Medulla oblongata (tissue), 1 donor: ENCODE measurements at regions not wholly inside any gene's neighbourhood (a gene's known extent, or its start where the extent isn't known, plus 50 kb on each side); places are given as distances from the start of the nearest gene placed in this dataset.

Experiments used
- DNase-seq: peaks from one replicate; pipeline ENCODE4 v3.0.0-alpha.2; 2015; ENCODE audit errors: extremely low spot score

DNA sequence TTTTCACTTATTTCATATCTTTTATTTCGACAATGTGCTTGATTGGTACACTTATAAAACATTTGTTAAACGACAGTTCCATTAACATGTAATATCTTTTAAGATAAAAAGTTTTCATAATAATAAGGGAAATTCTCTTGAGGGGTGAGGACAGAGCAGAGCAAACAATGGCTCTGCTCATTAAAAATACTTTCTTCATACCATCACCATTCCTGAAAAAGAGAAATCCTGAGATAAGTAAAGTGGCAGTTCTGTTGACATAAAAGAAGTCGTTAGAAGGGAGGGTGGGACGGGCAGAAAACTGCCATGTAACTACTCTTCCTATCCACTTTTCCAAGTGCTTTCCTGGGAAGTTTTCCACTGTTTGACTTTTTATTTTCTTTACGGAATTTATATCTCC lies 193.6 kb upstream of the CEP162 start:
- no peak for DNase-seq

GRCh38 chr6:84417260-84417659 lies 189.8 kb upstream of the CEP162 start:
- no peak for DNase-seq

- DNase-seq, result no peak
Measured at GRCh38 chr6:84416043-84416657, 188.7 kb upstream of the CEP162 start.

DNA sequence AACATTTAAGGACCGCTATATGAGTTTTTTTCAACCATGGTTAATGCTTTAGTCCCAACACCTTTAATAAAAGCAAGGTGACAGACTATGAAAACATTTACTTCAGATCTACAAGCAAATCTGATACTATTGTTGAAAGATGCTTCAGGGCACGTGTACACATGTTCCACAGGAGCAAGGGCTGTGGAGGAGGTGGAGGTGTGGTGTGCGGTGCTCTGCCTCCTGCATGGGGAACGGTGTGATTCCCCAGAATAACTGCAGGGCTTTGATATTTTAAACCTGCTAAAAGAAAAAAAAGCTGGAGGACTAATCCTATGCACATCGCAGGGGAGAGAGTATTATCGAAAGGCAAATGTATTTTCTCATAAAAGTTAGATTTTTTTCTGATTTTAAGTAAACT lies 188.1 kb upstream of the CEP162 start:
- no peak for DNase-seq

GRCh38 chr6:84415068-84415467 lies 187.6 kb upstream of the CEP162 start:
- no peak for DNase-seq

DNA sequence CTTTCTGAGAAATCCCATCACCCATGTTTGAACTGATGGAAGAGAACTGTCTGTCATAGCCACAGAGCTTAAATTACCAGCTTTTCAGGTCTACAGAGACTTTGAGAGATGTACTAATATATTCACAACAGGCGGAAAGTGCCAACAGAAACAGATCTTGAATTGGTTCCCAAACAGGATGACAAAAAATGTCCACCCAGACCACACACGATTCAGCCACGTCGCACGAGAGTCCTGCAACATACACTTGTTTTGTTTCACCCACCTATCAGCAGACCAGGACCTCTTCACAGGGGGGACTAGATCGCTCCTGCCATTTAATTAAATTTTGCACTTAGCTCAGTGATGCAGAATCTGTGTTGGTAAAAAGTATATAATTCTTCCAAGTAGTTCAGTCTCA lies 187.1 kb upstream of the CEP162 start:
- no peak for DNase-seq

DNA sequence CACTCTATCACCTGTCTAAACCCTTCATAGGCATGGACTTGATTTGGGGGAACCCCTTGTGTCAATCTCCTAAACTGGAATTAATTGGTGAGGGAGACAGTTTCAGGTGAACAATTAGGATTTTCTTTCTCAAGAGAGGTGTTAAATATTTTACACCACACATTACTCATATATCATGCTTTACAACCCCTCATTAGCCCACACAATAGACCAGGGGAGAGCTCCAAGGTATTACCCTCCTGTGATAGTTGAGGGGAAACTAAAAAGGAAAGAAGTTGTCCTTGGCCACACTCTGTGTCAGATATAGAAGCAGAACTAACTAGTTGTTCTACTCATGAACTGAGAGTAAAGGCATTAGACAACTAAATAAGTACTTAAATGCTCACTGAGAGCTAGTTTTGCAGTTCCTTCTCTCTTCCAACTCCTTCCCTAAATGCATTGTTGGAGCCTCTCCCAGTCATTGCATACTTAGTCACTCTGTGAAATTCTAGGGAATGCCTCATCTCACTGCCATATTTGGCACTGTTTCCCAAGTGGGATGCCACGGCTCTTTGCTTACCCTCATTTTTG lies 183.7 kb upstream of the CEP162 start:
- DNase-seq, result no peak

DNA sequence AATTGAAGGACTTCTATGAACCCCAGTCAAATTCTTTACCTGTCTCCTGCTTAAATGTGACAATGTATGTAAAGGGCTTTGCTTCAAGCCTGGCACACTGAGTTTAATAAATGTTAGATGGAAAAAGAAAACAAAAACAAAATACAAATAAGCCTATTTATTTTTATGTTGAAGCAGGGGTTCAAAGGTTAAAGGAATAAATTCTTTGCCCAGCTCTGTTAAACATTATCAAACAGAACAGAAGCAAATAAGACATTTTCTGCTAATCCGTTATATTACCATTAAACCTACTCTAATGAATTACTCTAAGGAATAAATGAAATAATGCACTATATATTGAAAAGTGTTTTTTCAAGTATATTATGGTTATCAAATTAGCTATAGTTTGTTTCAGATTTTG lies 182.5 kb upstream of the CEP162 start:
- no peak for DNase-seq

DNA sequence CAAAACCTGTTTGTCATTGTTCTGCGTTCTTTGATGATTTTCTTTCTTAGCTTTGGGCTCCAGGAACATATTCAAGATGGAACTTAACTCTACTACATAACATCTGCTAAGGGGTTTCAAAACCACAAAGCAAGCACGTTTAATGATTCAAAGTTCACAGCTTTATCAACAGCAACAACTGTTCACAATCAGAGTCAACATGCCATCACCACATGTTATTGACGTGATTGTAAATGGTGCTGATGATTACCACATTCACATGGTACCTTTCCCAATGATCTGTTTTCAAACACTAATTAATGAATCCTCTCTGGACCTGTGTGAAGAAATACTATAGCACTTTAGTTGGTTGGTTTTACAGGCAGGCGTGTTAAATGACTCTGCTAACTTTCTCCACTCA lies 180.6 kb upstream of the CEP162 start:
- no peak for DNase-seq

- DNase-seq, result no peak
Measured at GRCh38 chr6:84403545-84403944, 176.1 kb upstream of the CEP162 start.

DNA sequence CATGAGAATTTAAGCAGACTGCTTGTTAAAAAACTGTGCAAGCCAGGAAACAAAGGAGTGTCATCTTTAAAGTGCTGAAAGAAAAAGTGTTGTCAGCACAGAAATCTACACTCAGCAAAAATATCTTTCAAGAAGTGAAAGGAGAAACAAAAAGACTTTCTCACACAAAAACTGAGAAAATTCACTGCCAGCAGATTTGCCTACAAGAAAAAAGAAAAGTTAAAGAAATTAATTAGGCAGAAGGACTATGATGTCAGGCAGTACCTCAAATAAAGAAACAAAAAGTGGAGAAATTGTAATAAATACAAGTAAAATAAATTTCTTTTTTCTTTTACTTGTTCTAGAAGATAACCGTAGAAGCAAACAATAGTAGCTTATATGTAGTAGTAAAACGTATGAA lies 171.6 kb upstream of the CEP162 start:
- DNase-seq, result no peak

DNA sequence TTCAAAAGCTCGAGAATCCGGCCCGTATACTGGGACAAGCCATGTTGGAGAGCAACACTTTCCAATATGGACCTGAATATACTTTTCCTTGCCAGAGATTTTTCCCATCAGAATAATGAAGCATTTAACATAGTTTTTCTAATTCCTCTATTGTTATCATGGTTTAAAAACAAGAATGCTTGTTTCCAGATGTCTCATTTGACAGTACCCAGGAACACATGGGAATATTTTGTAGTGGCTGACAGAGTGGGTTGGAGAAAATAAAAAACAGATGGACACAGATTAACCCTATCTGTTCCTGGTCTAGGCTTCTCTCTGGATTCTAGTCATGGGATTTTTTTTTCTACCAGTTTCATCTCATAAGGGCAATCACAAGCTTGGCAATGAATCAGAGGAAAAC lies 164.8 kb upstream of the CEP162 start:
- no peak for DNase-seq

DNA sequence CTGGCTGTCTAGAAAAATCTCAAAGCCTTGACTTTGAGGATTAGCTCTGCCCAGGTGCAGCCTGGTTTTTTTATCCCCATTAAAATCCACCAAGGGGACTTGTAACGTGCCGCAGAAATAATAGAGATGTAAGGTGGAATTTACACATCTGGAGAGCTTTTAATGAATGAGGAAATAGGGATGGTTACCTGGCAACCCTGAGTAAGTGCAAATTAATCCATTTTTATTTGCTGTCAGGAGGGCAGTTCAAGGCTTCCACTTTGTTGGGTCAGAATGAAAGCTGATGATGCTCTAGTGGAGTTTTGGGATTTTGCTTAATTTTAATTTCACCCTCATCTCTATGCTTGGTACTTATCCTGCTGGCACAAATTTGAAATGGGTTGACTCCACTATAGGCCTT lies 163.4 kb upstream of the CEP162 start:
- no peak for DNase-seq

DNA sequence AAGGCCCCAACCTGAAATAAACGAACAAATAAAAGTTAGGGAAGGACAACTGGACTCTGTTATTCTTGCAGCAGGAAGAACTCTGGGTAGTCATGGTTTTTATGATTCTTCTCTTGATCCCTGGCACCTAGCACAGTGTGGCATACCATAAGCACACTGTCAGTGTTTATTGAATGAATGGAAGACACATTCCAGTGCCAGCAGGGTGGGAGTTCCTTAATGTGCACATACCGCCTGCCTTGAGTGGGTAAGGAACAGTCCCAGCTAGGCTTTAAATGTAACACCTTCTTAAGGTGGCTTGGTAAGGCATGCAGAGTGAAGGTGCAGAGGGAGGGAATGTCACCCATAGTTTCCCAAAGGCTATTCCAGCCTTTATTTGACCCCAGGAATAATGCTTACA lies 162.9 kb upstream of the CEP162 start:
- DNase-seq, result no peak

DNA sequence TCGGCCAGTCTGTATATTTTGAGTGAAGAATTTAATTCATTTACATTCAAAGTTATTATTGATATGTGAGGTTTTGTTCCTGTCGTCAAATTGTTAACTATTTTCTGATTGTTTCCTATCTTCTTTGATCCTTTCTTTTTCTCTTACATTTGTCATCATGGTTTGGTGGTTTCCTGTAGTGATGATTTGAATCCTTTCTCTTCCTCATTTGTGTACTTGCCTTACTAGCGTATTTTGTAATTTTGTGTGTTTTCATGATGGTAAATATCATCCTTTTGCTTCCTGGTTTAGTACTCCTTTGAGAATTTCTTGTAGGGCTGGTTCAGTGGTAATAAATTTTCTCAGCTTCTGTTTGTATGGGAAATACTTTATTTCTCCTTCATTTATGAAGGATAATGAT lies 151.7 kb upstream of the CEP162 start:
- no peak for DNase-seq

- no peak for DNase-seq
Measured at GRCh38 chr6:84372290-84372689, 144.8 kb upstream of the CEP162 start.

GRCh38 chr6:84371681-84372080 lies 144.2 kb upstream of the CEP162 start:
- no peak for DNase-seq

DNA sequence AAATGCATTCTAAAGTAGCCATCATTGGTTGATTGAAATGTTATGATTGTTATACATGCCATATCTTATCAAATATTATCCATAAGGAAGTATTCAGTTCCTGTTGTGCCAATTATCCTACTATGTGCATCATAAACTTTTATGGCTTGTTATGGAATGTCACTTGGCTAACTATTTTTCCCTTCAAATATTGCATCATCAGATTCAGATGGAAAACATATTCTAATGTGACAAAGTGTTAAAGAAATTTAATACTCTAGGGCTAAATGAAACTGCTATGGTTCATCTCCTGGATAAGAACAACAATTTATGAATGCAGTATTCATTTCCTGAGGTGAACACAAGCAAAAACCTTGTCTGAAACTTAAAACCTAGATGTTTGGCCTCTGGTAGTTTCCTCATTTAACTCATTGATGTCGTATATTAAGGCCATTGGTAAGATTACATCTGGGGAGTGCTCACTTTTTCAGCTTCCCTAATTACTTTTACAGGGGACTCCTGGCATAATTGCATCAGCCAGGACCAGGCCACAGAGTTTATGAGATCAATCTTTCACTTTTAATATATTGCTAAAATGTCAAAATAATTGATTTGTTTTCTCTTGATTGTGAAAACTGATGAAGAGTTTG lies 134.9 kb upstream of the CEP162 start:
- no peak for DNase-seq

- DNase-seq, result no peak
Measured at GRCh38 chr6:84361372-84362192, 134.1 kb upstream of the CEP162 start.

GRCh38 chr6:84360039-84360438 lies 132.6 kb upstream of the CEP162 start:
- DNase-seq, result no peak

DNA sequence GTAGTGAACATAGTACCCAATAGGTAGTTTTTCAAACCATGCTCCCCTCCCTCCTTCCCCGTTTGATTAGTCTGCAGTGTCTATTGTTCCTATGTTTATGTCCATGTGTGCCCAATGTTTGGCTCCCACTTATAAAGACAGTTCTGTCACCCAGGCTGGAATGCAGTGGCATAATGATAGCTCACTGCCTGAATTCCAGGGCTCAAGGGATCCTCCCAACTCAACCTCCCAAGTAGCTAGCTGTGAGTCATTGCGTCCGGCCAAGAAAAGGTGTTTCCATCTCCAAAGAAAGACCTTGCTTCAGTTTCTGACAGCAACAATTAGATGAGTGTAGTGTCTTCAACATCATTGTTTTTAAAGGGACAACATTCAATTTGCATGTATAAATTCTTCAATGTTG lies 131.1 kb upstream of the CEP162 start:
- DNase-seq, result no peak

DNA sequence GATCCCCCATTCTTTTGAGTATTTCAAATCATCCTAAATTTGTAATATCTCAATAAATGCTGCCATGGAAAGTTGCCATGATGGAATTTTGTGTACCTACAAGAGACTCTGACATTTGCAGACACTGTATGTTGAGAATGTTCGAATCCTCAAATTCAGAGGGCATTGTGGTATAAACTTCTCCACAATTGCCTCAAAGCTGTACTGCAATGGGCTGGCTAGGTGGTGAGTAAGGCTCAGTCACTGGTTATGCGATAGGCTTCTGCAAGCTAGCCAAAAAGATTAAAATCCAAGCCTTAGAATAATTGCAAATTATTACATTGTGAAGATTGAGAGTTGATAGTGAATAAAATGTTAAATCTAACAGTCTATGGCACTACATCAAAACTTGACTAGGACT lies 130.2 kb upstream of the CEP162 start:
- DNase-seq, result no peak

- DNase-seq, result no peak
Measured at GRCh38 chr6:84356907-84357306, 129.5 kb upstream of the CEP162 start.
